ENCODE measurements at regions not wholly inside any gene's neighbourhood (a gene's known extent, or its start where the extent isn't known, plus 50 kb on each side); places are given as distances from the start of the nearest gene placed in this dataset.
A peak's percentile ranks its signal among the peaks of the same experiment; 100 is the strongest.
"Not testable (repeated sequence)": the region's sequence is repeated elsewhere in the genome, so short reads cannot be mapped to it uniquely, and the experiment has no call there.

DNA sequence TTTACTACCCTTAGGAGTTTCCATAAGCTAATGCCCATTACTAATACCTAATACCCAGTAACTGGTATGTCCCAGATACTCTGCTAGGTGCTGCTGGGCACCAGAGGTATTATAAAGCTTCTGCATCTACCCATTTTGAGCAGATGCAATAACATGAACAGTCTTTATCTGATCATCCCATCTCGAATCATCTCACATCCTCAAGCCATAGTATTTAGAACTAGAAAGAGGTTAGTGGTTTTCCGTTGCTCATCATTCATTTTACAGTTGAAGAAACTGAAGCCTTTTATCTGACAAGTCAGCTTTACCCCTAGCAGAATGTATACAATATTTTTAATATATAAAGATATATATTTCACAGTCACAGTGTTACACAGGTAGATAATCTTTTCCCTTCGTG, 99.1 kb upstream of the TCF4 start:
- TF ChIP-seq, protein P1, sequence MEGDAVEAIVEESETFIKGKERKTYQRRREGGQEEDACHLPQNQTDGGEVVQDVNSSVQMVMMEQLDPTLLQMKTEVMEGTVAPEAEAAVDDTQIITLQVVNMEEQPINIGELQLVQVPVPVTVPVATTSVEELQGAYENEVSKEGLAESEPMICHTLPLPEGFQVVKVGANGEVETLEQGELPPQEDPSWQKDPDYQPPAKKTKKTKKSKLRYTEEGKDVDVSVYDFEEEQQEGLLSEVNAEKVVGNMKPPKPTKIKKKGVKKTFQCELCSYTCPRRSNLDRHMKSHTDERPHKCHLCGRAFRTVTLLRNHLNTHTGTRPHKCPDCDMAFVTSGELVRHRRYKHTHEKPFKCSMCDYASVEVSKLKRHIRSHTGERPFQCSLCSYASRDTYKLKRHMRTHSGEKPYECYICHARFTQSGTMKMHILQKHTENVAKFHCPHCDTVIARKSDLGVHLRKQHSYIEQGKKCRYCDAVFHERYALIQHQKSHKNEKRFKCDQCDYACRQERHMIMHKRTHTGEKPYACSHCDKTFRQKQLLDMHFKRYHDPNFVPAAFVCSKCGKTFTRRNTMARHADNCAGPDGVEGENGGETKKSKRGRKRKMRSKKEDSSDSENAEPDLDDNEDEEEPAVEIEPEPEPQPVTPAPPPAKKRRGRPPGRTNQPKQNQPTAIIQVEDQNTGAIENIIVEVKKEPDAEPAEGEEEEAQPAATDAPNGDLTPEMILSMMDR (IDR thresholded peaks at IDR 0.05; ENCODE audit: insufficient read depth, low read depth, low read length, missing control alignments): no peak
- H3K4me3 ChIP-seq (ENCODE audit: low read length): no peak overlapping the region
- DNase-seq (ENCODE audit: low read depth): no peak

GRCh38 chr18:55685638-55686037, 97.6 kb upstream of the TCF4 start:
- no peak overlapping the region for H3K4me3 ChIP-seq (ENCODE audit: low read length)
- TF ChIP-seq, protein P1 (IDR thresholded peaks at IDR 0.05; ENCODE audit: insufficient read depth, low read depth, low read length, missing control alignments): no peak
- peak; percentile 87 for DNase-seq (ENCODE audit: low read depth)

DNA sequence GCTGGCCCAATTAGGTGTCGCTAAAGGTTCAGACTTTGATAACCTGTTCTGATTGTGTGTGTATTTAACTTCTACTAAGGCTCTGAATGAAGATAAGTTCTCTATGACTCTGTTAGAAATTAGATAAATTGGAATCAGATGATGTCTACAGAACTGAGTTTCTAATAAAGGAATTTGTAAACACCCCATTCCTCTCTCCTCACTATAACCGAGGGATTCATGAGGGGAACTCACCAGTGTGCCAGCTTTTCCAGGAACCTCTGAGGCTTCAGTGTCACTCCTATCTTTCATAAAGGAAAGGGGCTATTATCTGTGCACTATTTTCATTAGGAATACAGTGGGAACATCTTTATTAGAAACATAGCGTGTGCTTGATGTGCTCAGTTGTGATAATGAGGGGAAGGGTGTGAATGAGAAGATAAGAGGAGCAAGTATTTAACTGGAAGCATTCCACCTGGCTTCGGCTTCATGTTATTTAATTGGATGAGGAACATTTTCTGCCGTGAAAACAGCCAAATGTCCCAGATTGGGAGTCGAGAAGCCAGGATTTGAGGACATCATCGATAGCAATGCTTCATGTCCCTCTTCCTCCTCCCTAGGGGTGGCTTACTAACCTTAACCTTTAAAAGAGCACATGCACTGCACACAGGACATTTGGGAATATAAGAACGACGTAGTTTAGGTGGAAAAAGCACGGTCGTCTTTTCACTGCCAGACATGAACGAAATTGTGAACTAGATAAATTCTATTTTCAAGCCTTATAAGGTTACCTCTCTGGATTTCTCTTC, 84.8 kb upstream of the TCF4 start:
- no peak for DNase-seq (ENCODE audit: low read depth)
- TF ChIP-seq, protein P1 (IDR thresholded peaks at IDR 0.05; ENCODE audit: insufficient read depth, low read depth, low read length, missing control alignments): no peak

GRCh38 chr18:55665506-55665905, 77.5 kb upstream of the TCF4 start:
- TF ChIP-seq, protein P1 (IDR thresholded peaks at IDR 0.05; ENCODE audit: insufficient read depth, low read depth, low read length, missing control alignments): no peak
- DNase-seq (ENCODE audit: low read depth): no peak

More for the DNA sequence above, 84.8 kb upstream of the TCF4 start:
- no peak overlapping the region for H3K4me3 ChIP-seq (ENCODE audit: low read length)

DNA sequence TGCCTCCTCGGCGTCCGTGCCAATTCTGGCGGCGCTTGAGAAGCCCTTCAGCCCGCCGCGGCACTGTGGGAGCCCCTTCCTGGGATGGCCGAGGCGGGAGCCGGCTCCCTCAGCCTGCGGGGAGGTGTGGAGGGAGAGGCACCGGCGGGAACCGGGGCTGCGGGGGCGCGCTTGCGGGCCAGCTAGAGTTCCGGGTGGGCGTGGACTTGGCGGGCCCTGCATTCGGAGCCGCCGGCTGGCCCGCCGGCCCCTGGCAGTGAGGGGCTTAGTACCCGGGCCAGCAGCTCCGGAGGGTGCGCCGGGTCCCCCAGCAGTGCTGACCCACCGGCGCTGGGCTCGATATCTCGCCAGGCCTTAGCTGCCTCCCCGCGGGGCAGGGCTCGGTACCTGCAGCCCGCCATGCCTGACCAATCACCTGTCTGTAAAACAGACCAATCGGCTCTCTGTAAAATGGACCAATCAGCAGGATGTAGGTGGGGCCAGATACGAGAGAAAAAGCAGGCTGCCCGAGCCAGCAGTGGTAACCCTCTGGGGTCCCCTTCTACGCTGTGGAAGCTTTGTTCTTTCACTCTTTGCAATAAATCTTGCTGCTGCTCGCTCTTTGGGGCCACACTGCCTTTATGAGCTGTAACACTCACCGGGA, 76.9 kb upstream of the TCF4 start:
- DNase-seq (ENCODE audit: low read depth); H3K4me3 ChIP-seq (ENCODE audit: low read length): not testable (repeated sequence)

More at GRCh38 chr18:55665506-55665905, 77.5 kb upstream of the TCF4 start:
- H3K4me3 ChIP-seq (ENCODE audit: low read length): no peak overlapping the region

GRCh38 chr18:55663891-55664290, 75.9 kb upstream of the TCF4 start:
- no peak overlapping the region for H3K4me3 ChIP-seq (ENCODE audit: low read length)
- DNase-seq (ENCODE audit: low read depth): no peak
- TF ChIP-seq, protein P1 (IDR thresholded peaks at IDR 0.05; ENCODE audit: insufficient read depth, low read depth, low read length, missing control alignments): no peak

DNA sequence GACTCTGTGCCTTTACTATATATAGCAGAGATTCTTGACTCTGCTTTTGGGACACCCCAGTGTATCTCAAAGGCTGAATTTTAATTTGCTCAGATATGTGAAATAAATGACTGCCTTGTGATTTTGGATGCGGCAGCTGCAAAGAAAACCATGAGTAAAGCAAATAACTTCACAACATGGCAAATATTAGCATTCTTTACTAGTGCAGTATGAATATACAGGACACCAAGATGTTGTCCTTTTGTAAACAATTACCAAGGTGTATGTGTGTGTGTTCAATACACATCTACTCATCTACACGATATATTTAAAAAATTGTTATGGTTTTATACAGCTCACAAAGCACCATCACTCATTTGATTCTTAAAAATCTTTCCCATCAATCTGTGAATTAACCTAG, 70.6 kb upstream of the TCF4 start:
- H3K4me3 ChIP-seq (ENCODE audit: low read length): no peak overlapping the region
- TF ChIP-seq, protein P1 (IDR thresholded peaks at IDR 0.05; ENCODE audit: insufficient read depth, low read depth, low read length, missing control alignments): no peak
- no peak for DNase-seq (ENCODE audit: low read depth)
